ENCODE measurements at regions not wholly inside any gene's neighbourhood (a gene's known extent, or its start where the extent isn't known, plus 50 kb on each side); places are given as distances from the start of the nearest gene placed in this dataset.

DNA sequence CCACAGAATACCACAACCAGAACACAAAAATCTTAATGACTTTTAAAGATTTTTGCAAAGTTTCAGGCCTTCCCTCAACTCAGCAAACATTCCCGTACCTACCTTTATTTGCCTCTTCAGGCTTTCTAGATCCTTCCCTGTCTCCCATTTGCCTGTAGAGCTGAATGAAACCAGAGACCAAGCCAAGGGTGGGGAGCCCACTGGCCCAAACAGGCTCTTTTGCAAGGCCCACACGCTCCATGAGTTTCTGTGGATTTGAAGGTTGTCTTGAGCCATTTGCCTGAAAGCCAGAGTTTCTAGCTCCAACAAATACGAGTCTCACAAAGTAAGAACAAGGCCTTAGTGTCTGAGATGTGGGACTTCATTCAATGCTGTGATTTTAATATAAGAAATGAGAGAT is 107.8 kb downstream of the GAS1 start:
- Mint-ChIP-seq H3K36me3 (ENCODE audit: insufficient read depth, unreplicated experiment) (no peaks in the 10 kb centered on the region), H3K27me3 (ENCODE audit: unreplicated experiment) (peaks cover 50% of the 10 kb centered on the region), H3K4me1 (ENCODE audit: low read depth, unreplicated experiment) (no peaks in the 10 kb centered on the region), H3K9me3 (ENCODE audit: low read depth, unreplicated experiment) (peaks cover 2% of the 10 kb centered on the region), H3K4me3 (ENCODE audit: low read depth, unreplicated experiment) (no peak overlapping the region), H3K27ac (ENCODE audit: unreplicated experiment) (no peak overlapping the region)
- no TSS peak for BruUV-seq (replicated peaks)
- intact Hi-C loops (cut with micrococcal nuclease; ENCODE audit: unreplicated experiment): no loop called here
- no peak for DNase-seq
- CTCF ChIA-PET: no interaction called here
- TF ChIP-seq, protein P1, sequence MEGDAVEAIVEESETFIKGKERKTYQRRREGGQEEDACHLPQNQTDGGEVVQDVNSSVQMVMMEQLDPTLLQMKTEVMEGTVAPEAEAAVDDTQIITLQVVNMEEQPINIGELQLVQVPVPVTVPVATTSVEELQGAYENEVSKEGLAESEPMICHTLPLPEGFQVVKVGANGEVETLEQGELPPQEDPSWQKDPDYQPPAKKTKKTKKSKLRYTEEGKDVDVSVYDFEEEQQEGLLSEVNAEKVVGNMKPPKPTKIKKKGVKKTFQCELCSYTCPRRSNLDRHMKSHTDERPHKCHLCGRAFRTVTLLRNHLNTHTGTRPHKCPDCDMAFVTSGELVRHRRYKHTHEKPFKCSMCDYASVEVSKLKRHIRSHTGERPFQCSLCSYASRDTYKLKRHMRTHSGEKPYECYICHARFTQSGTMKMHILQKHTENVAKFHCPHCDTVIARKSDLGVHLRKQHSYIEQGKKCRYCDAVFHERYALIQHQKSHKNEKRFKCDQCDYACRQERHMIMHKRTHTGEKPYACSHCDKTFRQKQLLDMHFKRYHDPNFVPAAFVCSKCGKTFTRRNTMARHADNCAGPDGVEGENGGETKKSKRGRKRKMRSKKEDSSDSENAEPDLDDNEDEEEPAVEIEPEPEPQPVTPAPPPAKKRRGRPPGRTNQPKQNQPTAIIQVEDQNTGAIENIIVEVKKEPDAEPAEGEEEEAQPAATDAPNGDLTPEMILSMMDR (IDR thresholded peaks at IDR 0.05; ENCODE audit: unreplicated experiment): no peak

DNA sequence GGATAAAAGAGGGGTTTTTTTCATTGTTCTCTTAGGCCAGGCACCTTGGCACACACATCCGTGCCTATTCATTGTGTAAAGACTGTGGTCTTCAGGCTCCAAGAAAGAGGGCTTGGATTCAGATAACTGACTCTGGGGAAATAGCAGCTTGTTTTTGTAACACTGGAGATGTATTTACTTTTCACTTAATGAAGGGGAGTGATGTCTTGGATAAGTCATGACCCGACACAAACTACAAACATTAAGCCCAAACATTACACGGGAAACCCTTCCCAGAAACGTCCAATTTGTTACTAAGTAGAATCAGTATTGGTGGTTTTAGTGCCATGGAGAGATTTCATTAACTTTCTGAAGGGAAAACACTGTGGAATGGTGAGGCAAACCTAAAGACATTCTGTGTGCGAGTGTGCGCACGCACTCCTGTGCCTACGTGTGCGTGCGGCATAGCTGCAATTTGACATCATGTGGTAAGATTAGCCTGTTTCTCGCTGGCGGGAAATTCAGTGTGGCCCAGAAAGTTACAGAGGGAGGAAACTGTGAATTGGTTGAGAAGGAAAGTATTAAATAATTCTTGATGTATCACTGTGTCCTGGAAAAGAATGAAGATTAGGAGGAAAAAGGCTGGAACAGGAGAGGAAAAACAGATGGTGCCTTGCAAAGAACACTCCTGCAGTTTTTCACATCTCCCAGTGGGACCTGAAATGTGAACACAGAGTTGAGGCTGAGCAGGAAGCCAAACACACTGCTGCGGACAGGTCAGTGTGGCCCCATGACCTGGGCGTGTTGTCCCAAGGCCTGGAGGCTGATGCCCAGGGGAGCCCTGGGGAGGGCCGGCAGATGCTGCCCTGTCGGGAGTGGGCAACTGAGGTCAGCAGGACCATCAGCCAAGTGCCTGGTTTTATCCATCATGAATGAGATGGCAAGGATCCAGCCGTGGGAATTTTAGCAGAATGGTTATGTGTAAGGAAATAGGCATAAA is 108.5 kb downstream of the GAS1 start:
- Mint-ChIP-seq H3K36me3 (ENCODE audit: insufficient read depth, unreplicated experiment) (no peaks in the 10 kb centered on the region), H3K9me3 (ENCODE audit: low read depth, unreplicated experiment) (peaks cover 2% of the 10 kb centered on the region), H3K4me3 (ENCODE audit: low read depth, unreplicated experiment) (no peak overlapping the region), H3K27ac (ENCODE audit: unreplicated experiment) (no peak overlapping the region), H3K4me1 (ENCODE audit: low read depth, unreplicated experiment) (no peaks in the 10 kb centered on the region), H3K27me3 (ENCODE audit: unreplicated experiment) (peaks cover 50% of the 10 kb centered on the region)
- CTCF ChIA-PET: no interaction called here
- intact Hi-C loops (cut with micrococcal nuclease; ENCODE audit: unreplicated experiment): no loop called here
- TF ChIP-seq, protein P1 (IDR thresholded peaks at IDR 0.05; ENCODE audit: unreplicated experiment): no peak
- no TSS peak for BruUV-seq (replicated peaks)
- DNase-seq: no peak

DNA sequence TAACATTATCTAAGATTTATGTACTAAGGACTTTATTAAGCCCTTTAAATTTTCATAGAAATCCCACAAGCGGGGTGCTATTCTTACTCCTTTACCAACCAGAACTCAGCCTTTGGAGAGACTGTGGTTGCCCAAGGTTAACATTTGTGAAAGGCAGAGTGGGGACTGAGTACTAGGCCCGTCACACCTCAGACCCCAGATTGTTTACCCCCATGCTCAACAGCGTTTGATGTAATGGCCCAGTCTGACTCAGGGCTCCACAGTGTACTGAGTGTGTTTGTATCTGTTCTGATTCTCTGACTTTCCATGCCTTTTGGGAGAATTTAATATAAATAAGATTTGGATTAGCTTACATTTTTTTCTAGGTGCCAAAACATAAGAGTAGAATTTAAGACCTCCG is 110.0 kb downstream of the GAS1 start:
- Mint-ChIP-seq H3K36me3 (ENCODE audit: insufficient read depth, unreplicated experiment) (no peaks in the 10 kb centered on the region), H3K27me3 (ENCODE audit: unreplicated experiment) (peaks cover 37% of the 10 kb centered on the region), H3K9me3 (ENCODE audit: low read depth, unreplicated experiment) (no peaks in the 10 kb centered on the region), H3K4me1 (ENCODE audit: low read depth, unreplicated experiment) (no peaks in the 10 kb centered on the region), H3K4me3 (ENCODE audit: low read depth, unreplicated experiment) (no peak overlapping the region), H3K27ac (ENCODE audit: unreplicated experiment) (no peak overlapping the region)
- BruUV-seq (replicated peaks): no TSS peak
- no peak for DNase-seq
- TF ChIP-seq, protein P1 (IDR thresholded peaks at IDR 0.05; ENCODE audit: unreplicated experiment): no peak
- CTCF ChIA-PET: no interaction called here
- intact Hi-C loops (cut with micrococcal nuclease; ENCODE audit: unreplicated experiment): no loop called here

DNA sequence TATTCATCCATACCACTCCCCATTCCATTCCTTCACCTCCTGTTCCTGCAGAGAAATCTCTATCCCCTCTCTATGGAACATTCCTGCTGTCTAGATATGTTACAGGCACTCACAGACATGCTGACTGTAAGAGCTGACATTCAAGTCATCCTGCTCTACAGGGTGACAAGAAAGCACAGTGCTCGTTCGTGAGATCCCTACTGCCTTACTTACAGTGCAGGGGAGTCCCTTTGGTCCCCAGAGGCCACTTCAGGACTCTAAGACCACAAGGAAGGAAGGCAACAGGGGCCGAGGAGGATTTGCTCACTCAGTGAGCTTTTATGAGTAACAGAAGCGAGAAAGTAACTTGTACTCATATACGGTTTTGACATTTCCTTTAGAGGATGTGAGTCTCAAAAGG is 110.5 kb downstream of the GAS1 start:
- BruUV-seq (replicated peaks): no TSS peak
- Mint-ChIP-seq H3K9me3 (ENCODE audit: low read depth, unreplicated experiment) (no peaks in the 10 kb centered on the region), H3K4me1 (ENCODE audit: low read depth, unreplicated experiment) (no peaks in the 10 kb centered on the region), H3K27ac (ENCODE audit: unreplicated experiment) (no peak overlapping the region), H3K4me3 (ENCODE audit: low read depth, unreplicated experiment) (no peak overlapping the region), H3K36me3 (ENCODE audit: insufficient read depth, unreplicated experiment) (no peaks in the 10 kb centered on the region), H3K27me3 (ENCODE audit: unreplicated experiment) (peaks cover 31% of the 10 kb centered on the region)
- intact Hi-C loops (cut with micrococcal nuclease; ENCODE audit: unreplicated experiment): no loop called here
- CTCF ChIA-PET: interaction anchor here (0.6 kb wide), 2 partner anchors 204 to 246 kb away, joined by 3 read pairs; no protein-coding TSS in a partner anchor
- TF ChIP-seq, protein P1 (IDR thresholded peaks at IDR 0.05; ENCODE audit: unreplicated experiment): no peak
- no peak for DNase-seq
